ENCODE measurements at regions not wholly inside any gene's neighbourhood (a gene's known extent, or its start where the extent isn't known, plus 50 kb on each side); places are given as distances from the start of the nearest gene placed in this dataset.
A peak's percentile ranks its signal among the peaks of the same experiment; 100 is the strongest.

DNA sequence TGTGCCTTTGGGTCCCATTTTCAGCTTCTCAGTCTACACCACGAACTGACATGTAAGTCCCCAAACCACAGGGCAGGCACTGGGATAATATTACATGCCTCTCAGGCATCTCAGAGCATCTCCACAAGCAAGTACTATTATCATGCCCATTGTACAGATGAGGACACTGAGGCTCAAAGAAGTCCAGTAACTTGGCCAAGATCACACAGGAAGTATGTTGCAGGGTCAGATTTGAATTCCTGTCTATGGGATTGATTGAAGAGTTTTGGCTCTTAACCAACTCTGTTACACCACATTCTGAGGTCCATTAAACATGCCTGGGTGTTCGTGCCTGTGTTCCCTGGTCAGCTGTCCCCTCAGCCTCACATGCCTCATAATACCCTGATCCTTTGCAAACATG lies 319.8 kb downstream of the FOXO1 start:
- TF ChIP-seq, protein P1, sequence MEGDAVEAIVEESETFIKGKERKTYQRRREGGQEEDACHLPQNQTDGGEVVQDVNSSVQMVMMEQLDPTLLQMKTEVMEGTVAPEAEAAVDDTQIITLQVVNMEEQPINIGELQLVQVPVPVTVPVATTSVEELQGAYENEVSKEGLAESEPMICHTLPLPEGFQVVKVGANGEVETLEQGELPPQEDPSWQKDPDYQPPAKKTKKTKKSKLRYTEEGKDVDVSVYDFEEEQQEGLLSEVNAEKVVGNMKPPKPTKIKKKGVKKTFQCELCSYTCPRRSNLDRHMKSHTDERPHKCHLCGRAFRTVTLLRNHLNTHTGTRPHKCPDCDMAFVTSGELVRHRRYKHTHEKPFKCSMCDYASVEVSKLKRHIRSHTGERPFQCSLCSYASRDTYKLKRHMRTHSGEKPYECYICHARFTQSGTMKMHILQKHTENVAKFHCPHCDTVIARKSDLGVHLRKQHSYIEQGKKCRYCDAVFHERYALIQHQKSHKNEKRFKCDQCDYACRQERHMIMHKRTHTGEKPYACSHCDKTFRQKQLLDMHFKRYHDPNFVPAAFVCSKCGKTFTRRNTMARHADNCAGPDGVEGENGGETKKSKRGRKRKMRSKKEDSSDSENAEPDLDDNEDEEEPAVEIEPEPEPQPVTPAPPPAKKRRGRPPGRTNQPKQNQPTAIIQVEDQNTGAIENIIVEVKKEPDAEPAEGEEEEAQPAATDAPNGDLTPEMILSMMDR (IDR thresholded peaks at IDR 0.05; ENCODE audit: unreplicated experiment in 3 of 3): no peak
- H3K4me1 Mint-ChIP-seq: peaks cover 87% of the 10 kb centered on the region
- no peak overlapping the region for H3K4me3 Mint-ChIP-seq
- no peaks in the 10 kb centered on the region for H3K36me3 Mint-ChIP-seq (ENCODE audit: low read depth)
- peak overlapping the region in 2 of 3 experiments; percentile 80 to 82 for H3K27ac Mint-ChIP-seq
- H3K9me3 Mint-ChIP-seq: no peaks in the 10 kb centered on the region
- H3K27me3 Mint-ChIP-seq (ENCODE audit: low read depth): peaks cover 12% of the 10 kb centered on the region

DNA sequence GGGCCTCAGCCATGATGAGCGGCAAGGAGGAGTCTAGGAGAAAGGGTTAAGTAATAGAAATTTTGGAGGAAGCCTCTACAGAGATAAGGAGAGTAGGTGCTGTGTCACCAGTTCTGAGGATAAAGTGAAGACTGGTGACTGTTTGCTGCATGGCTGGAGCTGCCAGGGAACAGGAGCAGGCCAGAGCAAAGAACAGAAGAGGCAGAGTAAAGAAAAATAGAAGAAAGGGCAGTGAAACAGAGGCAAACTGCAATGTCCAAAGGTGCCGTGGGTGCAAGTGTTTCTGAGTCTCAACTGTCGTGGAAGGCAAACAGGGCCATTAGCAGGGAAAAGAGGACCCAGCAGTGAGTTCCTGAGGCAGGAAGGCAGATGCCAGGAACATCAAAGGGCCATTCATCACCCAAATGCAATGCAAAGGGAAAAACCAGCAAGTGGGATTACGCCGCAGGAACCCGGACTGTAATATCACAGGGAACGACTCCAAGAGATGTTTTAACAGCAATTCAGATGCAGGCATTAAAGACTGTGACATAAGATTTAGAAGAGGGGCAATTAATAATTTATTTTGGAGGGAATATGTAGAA lies 318.3 kb downstream of the FOXO1 start:
- Mint-ChIP-seq H3K36me3 (ENCODE audit: low read depth) (no peaks in the 10 kb centered on the region), H3K27me3 (ENCODE audit: low read depth) (peaks cover 12% of the 10 kb centered on the region), H3K4me1 (peaks cover 87% of the 10 kb centered on the region), H3K9me3 (no peaks in the 10 kb centered on the region), H3K4me3 (no peak overlapping the region), H3K27ac (peak overlapping the region in 1 of 3 experiments; percentile 24)
- TF ChIP-seq, protein P1 (IDR thresholded peaks at IDR 0.05; ENCODE audit: unreplicated experiment in 3 of 3): no peak

DNA sequence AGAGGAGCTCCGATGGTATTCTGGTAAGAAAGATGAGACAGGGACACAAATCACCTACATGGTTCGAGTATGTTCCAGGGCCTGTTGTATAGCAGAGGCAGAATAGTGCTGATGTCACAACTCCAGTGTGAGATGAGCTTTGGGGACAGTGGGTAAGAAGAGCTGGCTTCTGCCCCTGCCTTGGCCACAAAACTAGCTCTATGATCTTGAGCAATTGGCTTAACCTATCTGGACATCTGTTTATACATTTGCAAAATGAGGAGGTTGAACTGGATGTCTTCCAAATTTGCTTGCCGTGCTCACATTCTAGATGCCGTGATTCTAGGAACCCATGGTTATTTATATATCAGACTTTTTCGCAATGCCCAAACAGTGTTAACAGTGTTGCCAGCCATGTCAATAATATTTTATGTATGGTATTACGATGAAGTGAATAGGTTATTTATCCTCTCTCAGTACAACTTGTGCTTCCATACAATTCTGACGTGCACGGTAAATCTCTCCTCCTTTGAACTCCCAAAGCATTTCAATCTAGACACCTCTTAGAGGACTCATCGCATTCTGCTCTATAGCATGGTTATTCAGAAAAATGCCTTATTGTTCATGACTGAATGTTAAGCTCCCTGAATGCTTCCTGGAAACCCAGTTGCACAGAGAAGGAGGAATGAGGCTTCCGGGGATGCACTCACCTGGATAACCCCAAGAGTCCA lies 316.0 kb downstream of the FOXO1 start:
- H3K4me3 Mint-ChIP-seq: no peak overlapping the region
- TF ChIP-seq, protein P1 (IDR thresholded peaks at IDR 0.05; ENCODE audit: unreplicated experiment in 3 of 3): no peak
- H3K36me3 Mint-ChIP-seq (ENCODE audit: low read depth): no peaks in the 10 kb centered on the region
- peaks cover 77% of the 10 kb centered on the region for H3K4me1 Mint-ChIP-seq
- no peak overlapping the region for H3K27ac Mint-ChIP-seq
- peaks cover 13% of the 10 kb centered on the region for H3K27me3 Mint-ChIP-seq (ENCODE audit: low read depth)
- H3K9me3 Mint-ChIP-seq: no peaks in the 10 kb centered on the region

DNA sequence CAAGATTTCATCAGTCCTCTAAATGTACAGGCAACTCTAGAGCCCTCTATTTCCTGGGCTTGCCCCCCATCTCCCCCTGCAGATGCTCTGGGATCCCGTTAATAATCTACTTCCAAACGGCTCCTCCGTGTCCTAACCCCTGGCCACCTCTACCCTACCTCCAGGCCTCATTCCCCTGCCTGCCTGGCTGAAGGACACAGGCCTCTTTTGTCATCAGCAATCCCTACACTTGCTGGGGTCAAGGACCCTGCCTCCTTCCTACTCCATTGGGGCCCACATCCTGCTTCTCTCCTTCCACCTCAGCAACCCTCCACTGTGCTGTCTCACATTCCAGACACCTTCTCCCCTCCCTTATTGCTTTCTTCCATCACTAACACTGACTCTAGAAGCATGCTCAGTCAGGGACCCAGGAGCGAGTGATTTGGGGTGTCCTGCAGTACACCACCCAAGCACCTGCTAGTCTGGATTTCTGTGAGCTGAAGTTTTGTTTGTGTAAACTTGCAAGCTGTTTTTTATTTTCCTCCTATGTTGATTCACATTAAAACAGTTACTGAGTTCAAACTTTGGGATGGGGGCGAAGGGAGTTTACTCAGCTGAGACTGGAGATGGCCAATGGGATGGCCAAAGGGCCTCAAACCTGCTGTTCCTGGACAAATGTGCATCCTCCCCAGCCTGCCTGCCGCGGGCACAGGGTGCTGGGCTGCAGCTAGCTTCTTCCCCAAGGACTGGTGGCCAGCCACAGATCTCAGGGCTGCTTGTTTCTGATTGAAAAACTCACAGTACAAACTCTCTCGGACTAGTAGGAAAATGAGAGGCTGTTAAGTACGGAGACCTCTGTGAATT lies 314.7 kb downstream of the FOXO1 start:
- TF ChIP-seq, protein P1 (IDR thresholded peaks at IDR 0.05; ENCODE audit: unreplicated experiment in 3 of 3): no peak
- peaks cover 5% of the 10 kb centered on the region for H3K9me3 Mint-ChIP-seq
- H3K4me3 Mint-ChIP-seq: no peak overlapping the region
- H3K36me3 Mint-ChIP-seq (ENCODE audit: low read depth): no peaks in the 10 kb centered on the region
- H3K27me3 Mint-ChIP-seq (ENCODE audit: low read depth): peaks cover 17% of the 10 kb centered on the region
- peaks cover 72% of the 10 kb centered on the region for H3K4me1 Mint-ChIP-seq
- no peak overlapping the region for H3K27ac Mint-ChIP-seq

DNA sequence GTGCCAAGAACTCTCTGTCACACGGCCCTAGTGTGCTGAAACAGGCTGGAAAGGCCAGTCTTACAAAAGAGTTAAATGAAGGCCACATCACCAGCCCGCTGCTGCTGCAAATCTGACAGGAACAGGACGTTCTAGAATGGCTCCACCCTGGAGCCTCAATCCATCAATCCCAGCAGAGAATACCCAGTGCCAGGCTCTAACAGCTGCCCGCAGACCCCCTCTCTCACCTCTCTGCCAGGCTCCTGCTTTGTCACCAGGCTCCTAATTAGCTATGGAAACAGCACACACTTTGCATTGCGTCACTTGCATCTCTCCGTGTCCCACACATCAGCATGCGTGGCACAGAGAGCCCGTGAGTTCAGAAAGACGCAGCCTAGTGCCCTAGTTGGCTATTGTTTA lies 314.1 kb downstream of the FOXO1 start:
- Mint-ChIP-seq H3K4me3 (no peak overlapping the region), H3K27me3 (ENCODE audit: low read depth) (peaks cover 17% of the 10 kb centered on the region), H3K27ac (peak overlapping the region in 1 of 3 experiments; percentile 17), H3K9me3 (peaks cover 5% of the 10 kb centered on the region), H3K36me3 (ENCODE audit: low read depth) (no peaks in the 10 kb centered on the region), H3K4me1 (peaks cover 67% of the 10 kb centered on the region)
- TF ChIP-seq, protein P1 (IDR thresholded peaks at IDR 0.05; ENCODE audit: unreplicated experiment in 3 of 3): no peak
